GM19043 (cell line): ENCODE measurements at regions not wholly inside any gene's neighbourhood (a gene's known extent, or its start where the extent isn't known, plus 50 kb on each side); places are given as distances from the start of the nearest gene placed in this dataset.
"Not testable (repeated sequence)": the region's sequence is repeated elsewhere in the genome, so short reads cannot be mapped to it uniquely, and the experiment has no call there.

Experiments
- ATAC-seq: cut with Tn5 transposase; IDR thresholded peaks from one replicate; pipeline ENCODE4 v1.9.1; 2021; ENCODE audit warnings: low read depth; ENCODE audit not compliant: unreplicated experiment

- ATAC-seq: no peak
Measured at GRCh38 chr3:189375532-189375931, 203.8 kb downstream of the TPRG1 start.

- ATAC-seq: no peak
Measured at GRCh38 chr3:189383630-189384029, 211.9 kb downstream of the TPRG1 start.

- not testable (repeated sequence) for ATAC-seq
Measured at GRCh38 chr3:189385880-189386279, 214.1 kb downstream of the TPRG1 start.

DNA sequence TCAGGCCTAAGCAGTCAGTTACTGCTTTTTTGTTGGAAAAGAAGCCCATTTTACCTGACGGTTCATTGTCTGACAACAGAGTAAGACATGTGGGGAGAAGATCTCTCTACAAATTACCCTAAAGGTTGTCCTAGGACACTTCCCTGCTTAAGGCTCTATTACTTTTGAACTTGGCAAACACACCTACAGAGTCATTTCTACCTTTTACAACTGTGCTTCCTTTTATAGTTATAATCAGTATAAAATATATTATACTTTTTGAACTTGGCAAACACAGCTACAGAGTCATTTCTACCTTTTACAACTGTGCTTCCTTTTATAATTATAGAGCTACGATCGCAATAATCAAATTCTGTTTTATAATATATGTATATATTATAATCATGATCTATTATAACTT is 215.0 kb downstream of the TPRG1 start:
- ATAC-seq: no peak

DNA sequence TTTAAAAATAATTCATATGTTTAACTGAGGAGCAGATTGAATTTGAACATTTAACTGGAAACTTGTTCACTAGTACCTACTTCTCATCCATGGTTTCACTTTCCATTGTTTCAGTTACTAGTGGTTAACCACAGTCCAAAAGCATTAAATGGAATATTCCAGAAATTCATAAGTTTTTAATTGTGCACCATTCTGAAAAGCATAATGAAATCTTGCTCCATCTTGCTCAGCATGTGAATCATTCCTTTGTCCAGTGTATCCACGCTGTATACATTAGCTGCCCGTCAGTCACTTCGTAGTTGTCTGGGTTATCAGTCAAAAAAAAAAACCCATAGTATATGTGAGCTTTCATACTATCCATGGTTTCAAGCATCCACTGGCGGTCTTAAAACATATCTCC is 217.6 kb downstream of the TPRG1 start:
- no peak for ATAC-seq

DNA sequence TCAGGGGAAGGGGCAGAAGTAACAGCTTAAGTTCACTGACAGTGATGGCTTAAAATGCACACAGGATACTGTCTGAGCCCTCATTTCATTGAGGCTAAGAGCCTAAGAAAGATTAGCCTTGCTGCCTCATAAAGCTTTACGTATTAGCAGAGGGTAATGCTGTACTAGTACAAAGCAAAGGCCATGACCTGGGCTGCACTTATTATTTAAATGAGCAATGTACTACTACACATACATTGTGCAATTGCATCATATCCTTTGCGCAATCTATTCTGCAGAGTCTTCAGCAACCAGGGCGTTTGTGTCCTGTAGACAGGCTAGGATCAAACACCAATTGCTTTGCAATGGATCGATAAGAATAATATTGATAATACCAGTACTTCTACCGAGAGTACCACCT is 221.8 kb downstream of the TPRG1 start:
- ATAC-seq: no peak

- ATAC-seq: peak; percentile 81
Measured at GRCh38 chr3:189394599-189395121, 222.9 kb downstream of the TPRG1 start.

DNA sequence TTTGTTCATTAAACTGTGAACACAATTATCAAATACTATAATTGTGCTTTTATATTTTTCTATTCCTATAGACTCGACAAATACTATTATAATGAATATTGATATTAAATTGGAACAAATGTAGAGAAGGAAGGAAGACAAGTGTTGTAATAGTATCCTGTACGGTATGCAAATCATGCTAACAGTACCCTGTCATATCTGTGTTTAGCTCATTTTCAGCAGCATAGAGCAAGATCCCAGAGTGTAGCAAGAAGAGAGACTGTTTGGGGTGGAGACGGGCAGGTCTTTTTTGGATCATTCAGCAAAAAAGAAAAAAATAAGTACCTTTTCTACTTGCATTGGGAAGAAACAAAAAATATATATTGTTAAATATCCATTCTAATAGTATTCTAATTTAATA is 224.1 kb downstream of the TPRG1 start:
- ATAC-seq: no peak

- ATAC-seq: no peak
Measured at GRCh38 chr3:189398656-189399055, 226.9 kb downstream of the TPRG1 start.

DNA sequence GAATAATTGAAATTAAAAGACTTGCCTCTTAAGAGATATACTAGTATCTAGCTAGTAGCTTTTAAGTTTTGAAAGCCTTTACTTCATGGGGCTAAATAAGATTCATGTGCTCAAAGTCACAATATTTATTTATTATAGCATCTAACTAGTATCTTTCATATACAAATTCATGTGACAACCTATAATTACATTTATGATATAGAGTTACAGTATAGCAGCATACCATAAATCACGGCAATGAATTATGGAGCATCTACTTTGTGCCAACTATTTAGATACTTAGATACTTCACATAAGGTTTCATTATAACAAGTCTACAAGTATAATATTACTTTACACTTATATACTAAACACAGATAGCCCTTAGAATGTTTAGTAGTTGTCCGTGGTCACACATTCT is 229.4 kb downstream of the TPRG1 start:
- ATAC-seq: no peak

GRCh38 chr3:189403194-189403593 is 228.0 kb upstream of the TP63 start:
- ATAC-seq: no peak

- ATAC-seq: no peak
Measured at GRCh38 chr3:189404024-189404423, 227.2 kb upstream of the TP63 start.

DNA sequence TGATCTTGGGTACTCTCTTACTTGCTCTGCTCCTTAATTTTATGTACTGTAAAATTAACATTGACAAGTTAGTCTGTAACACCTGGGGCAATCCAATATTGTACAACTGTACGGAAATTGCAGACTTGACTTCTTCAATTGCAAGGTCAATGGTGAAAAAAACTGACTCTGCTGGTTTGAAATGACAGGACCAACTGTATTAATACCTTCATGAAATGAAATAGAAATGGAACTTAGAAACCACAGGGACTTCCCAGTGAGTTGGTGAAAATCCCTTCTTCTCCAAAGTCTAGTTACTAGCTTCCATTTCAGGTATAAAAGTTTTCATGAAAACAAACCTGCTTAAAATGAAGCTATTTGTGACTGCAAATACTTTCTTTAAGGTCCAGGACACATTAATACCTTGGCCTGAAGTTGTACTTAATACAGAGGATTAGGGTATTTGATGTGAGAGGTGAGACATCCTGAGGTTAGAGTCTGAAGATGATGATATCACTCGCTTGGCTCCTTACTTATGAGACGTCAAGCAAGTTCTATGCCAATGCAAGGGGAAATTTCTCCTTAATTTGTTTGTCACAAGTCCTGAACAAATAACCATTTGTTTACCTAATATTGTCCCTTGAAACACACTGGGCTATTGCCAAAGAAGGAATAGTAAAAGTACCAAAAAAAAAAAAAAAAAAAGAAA is 226.2 kb upstream of the TP63 start:
- no peak for ATAC-seq

DNA sequence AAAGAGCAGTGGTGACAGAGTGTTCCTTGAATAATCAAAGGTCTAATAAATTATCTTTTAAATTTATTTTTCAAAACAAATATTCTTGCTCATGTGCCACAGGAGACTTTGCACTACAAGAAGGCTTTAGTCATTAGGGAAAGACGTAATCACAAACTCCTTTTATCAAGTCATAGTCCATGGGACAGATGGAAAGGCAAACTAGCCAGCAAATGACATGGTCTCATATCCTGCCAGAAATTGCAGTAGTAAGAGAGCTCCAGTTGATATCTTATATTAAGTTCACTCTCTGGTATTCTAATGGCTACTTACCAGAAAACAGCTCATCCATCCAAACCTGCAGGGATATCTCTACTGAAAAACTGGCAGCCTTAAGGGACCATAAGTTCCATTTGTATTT is 225.0 kb upstream of the TP63 start:
- no peak for ATAC-seq

DNA sequence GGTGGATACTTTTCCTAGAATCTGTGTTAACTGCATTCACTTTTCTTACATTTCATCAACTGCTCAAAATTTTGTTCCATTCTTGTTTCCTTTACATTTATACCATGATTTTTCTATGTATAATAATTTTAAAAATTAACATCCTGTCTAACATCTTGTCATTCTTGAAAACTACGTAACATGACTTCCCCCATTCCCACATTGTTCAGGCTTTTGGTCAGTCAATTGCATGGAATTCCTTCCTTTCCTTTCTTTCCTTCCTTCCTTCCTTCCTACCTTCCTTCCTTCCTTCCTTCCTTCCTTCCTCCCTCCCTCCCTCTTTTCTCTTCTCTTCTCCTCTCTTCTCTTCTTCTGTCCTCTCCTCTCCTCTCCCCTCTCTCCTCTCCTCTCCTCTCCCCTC is 220.7 kb upstream of the TP63 start:
- ATAC-seq: no peak

DNA sequence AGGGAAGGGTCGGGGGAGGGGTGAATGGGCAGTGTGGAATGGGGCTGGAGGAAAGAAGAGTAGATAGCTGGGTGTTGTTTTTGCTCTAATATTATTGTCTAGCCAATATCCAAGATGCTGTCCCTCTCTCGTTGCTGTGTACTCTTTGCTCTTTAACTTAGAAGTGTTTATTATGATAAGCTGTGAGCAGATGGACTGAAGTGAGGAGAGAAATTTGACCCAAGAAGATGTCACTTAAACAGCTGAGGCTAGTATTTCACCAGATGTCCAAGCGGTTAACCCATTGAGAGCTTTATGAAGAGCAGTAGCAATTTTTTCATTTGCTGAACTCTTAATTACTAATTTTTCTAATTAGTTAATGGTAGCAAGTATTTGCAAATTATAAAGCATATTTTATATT is 212.2 kb upstream of the TP63 start:
- no peak for ATAC-seq

GRCh38 chr3:189419683-189420082 is 211.5 kb upstream of the TP63 start:
- ATAC-seq: no peak

- no peak for ATAC-seq
Measured at GRCh38 chr3:189424922-189425321, 206.3 kb upstream of the TP63 start.

DNA sequence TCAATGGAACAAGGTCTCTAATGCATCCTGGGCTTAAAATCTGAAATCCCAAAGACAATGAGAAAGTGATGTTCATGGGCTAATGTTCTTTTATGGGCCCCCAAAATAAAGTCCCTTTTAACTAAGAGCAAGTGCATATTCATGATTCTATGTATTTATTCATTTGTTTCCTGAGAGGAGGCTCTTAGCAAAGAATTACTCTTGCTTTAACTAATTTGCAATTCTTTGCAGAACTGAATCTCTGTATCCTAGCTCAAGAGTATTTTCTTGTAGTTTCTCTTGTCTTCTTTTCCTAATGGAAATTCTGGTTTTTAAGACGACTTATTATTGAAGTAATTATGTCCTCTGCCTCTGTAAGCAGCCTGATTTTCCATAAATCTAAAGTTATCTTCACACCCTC is 202.2 kb upstream of the TP63 start:
- no peak for ATAC-seq

GRCh38 chr3:189430166-189430565 is 201.0 kb upstream of the TP63 start:
- no peak for ATAC-seq

DNA sequence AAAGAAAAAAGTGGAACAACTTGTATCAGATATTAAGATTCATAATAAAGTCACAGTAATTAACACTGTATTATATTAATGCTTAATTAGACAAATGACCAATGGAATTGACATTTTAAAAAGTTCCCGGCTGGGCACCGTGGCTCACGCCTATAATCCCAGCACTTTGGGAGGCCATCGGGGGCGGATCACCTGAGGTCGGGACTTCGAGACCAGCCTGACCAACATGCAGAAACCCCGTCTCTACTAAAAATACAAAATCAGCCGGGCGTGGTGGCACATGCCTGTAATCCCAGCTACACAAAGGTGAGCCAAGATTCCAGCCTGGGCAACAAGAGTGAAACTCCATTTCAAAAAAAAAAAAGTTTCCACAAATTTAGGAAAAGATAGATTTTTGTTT is 188.9 kb upstream of the TP63 start:
- not testable (repeated sequence) for ATAC-seq

DNA sequence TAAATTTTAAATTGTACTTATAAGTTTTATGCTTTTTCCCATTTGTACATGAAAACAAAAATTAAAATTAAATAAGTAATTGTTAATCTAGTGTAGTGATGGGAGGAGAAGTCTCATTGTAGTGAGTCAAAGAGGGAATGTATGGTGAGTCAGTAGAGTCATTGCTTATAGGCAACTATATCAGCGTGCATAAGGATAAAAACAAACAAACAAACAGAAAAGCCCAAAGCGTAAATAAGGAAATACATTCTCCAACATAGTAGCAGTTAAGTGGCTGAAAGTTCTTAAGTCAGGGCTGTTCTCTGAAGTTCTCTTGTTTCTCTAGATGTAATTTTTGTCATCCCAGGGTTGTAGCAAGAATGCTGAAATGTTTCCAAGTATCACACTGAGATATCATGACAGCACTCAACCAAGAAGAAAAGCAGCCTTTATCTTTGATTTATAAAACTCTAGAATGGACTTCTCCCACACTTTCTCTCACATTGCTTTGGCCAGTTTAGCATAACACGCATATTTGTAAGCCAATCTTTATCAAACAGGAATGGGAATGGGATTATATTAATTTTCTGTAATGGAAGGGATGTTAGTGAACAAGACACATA is 184.1 kb upstream of the TP63 start:
- no peak for ATAC-seq
